Spleen (tissue), 7 donors: ENCODE measurements at regions not wholly inside any gene's neighbourhood (a gene's known extent, or its start where the extent isn't known, plus 50 kb on each side); places are given as distances from the start of the nearest gene placed in this dataset.

Experiments
- POLR2A ChIP-seq, 3 donors: fragments of 450-650 bp; IDR thresholded peaks; one replicate each; pipeline ENCODE4 v1.5.1; 2017; ENCODE audit warnings: antibody characterized with exemption in 3 of 3, mild to moderate bottlenecking in 1 of 3
- POLR2AphosphoS5 ChIP-seq, 3 donors: sonication (generic); formaldehyde crosslinking; IDR thresholded peaks; one replicate each; pipeline ENCODE4 v1.5.1; 2017; ENCODE audit warnings: antibody characterized with exemption in 3 of 3
- TF ChIP-seq, protein P1 (sequence below), 11 experiments: fragments of 200-600 bp in 7 of 11; fragments of 450-650 bp in 4 of 11; sonication (generic) in 4 of 11; IDR thresholded peaks in 8 of 11; conservative IDR thresholded peaks in 3 of 11; 1 replicate in 7 of 11; 2 replicates in 4 of 11; pipeline versions ENCODE4 v1.4.0 to v1.8.0; 2016 to 2021; ENCODE audit warnings: antibody characterized with exemption in 11 of 11, inconsistent platforms in 4 of 11, mild to moderate bottlenecking in 1 of 11
- donor health status: DM: no; HTN: no; CAD: no; lungs with moderate emphysema.
- donor health status: DM: no; HTN: no; CAD: no.
- donor health status: DM: no; HTN: no; CAD: no.

DNA sequence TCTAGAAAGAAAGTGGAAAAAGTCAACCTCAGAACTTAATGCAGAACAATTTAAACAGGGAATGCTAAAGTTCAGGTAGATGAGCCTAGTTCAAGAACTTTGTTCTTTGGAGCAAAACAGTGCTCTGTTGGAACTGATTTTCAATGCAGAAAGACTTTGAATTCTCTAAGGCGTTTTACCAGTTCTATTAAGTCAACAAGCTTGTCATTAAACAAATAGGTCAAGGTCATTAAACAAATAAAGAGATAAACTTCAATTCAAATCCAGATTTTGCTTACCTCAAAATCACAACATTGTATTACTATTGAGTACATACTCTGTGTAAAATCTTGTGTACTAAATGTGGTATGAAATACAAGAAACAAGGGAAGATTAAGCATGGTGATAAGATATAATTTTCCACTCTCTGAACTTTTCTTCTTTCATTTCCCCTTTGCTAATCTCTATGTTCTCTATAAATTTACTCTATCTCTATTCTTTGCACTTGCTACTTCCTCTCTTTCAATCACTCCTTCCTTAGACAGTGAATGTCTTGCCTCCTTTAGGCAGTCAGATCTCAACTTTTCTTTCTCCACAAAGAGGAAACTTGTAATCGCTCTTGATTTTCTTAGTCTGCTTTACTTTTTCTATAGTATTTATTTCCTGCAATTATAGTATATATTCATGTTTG lies 160.8 kb upstream of the KHDRBS2 start:
- TF ChIP-seq, protein P1, sequence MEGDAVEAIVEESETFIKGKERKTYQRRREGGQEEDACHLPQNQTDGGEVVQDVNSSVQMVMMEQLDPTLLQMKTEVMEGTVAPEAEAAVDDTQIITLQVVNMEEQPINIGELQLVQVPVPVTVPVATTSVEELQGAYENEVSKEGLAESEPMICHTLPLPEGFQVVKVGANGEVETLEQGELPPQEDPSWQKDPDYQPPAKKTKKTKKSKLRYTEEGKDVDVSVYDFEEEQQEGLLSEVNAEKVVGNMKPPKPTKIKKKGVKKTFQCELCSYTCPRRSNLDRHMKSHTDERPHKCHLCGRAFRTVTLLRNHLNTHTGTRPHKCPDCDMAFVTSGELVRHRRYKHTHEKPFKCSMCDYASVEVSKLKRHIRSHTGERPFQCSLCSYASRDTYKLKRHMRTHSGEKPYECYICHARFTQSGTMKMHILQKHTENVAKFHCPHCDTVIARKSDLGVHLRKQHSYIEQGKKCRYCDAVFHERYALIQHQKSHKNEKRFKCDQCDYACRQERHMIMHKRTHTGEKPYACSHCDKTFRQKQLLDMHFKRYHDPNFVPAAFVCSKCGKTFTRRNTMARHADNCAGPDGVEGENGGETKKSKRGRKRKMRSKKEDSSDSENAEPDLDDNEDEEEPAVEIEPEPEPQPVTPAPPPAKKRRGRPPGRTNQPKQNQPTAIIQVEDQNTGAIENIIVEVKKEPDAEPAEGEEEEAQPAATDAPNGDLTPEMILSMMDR (IDR thresholded peaks at IDR 0.05 in 8 of 11, conservative IDR thresholded peaks at IDR 0.05 in 3 of 11) = no peak
- no peak for TF ChIP-seq POLR2A (IDR thresholded peaks at IDR 0.05)
- TF ChIP-seq POLR2AphosphoS5 (IDR thresholded peaks at IDR 0.05) = no peak
